ENCODE measurements at regions not wholly inside any gene's neighbourhood (a gene's known extent, or its start where the extent isn't known, plus 50 kb on each side); places are given as distances from the start of the nearest gene placed in this dataset.

GRCh38 chr10:1944487-1944886 is 207.2 kb upstream of the ADARB2 start:
- no peak overlapping the region for H3K14ac ChIP-seq (replicated peaks; ENCODE audit: low read depth, low read length)
- no peak for DNase-seq
- no peak overlapping the region for H4K91ac ChIP-seq (ENCODE audit: insufficient read depth, low read depth, low read length)
- H3K27ac ChIP-seq (ENCODE audit: insufficient read depth, low read length), result no peak overlapping the region
- in situ Hi-C loops (cut with MboI; ENCODE audit: low sequenced_read_pairs) (no loop called here), dilution Hi-C loops (cut with HindIII; ENCODE audit: low sequenced_read_pairs, unreplicated experiment) (no loop called here), intact Hi-C loops (cut with micrococcal nuclease) (no loop called here)
- H3K27me3 ChIP-seq (ENCODE audit: control insufficient read depth, insufficient read depth, low read length), result no peaks in the 10 kb centered on the region
- no peaks in the 10 kb centered on the region for H4K20me1 ChIP-seq (ENCODE audit: insufficient read depth, low read length)
- H3K9ac ChIP-seq (ENCODE audit: low read depth, low read length), result no peak overlapping the region
- H3K4me2 ChIP-seq (ENCODE audit: low read depth, low read length), result no peak overlapping the region
- no peak overlapping the region for H2BK15ac ChIP-seq (ENCODE audit: low read depth, low read length)
- H3K9me1 ChIP-seq (ENCODE audit: insufficient read depth, low read length), result no peaks in the 10 kb centered on the region
- no TSS peak for BruUV-seq (replicated peaks)
- peaks cover 18% of the 10 kb centered on the region for H3K9me3 ChIP-seq (ENCODE audit: control insufficient read depth, insufficient read depth, low read length)
- H3K56ac ChIP-seq (ENCODE audit: extremely low read depth, insufficient read depth, low read length), result no peak overlapping the region
- peak overlapping the region; percentile 49 for H2AFZ ChIP-seq (replicated peaks; ENCODE audit: low read length, poor library complexity)
- no peak overlapping the region for H4K5ac ChIP-seq (ENCODE audit: low read depth, low read length)
- ATAC-seq (ENCODE audit: low read depth), result no peak
- H3K23ac ChIP-seq (ENCODE audit: low read depth, low read length), result no peak overlapping the region
- H3K79me1 ChIP-seq (ENCODE audit: low read depth in 1 of 2, low read length in 2 of 2), result no peaks in the 10 kb centered on the region
- WGBS, 2 experiments (ENCODE audit: extremely low coverage in 2 of 2, insufficient read length in 1 of 2), result 74% methylated on average over 8 of the region's 11 CpGs; no CpG with 5 or more reads in 1 of the 2 experiments
- H2BK5ac ChIP-seq (ENCODE audit: low read depth, low read length, poor library complexity, severe bottlenecking), result no peak overlapping the region
- no peak overlapping the region for H3K4me3 ChIP-seq (ENCODE audit: insufficient read depth, low read depth, low read length)
- no peaks in the 10 kb centered on the region for H3K36me3 ChIP-seq (ENCODE audit: control insufficient read depth, insufficient read depth, low read length)
- no peak overlapping the region for H2AK5ac ChIP-seq (ENCODE audit: low read depth, low read length)
- no peak overlapping the region for H4K8ac ChIP-seq (ENCODE audit: low read depth in 2 of 2, low read length in 2 of 2)
- ChIA-PET CTCF (no interaction called here), POLR2A (ENCODE audit: unreplicated experiment) (no interaction called here)
- no peak for TF ChIP-seq MAZ (IDR thresholded peaks at IDR 0.05; ENCODE audit: borderline replicate concordance, low read depth, low read length)
- no peak for TF ChIP-seq BHLHE40 (IDR thresholded peaks at IDR 0.05; ENCODE audit: low read depth, low read length)
- TF ChIP-seq POLR2A (IDR thresholded peaks at IDR 0.05; ENCODE audit: low read depth, low read length), result no peak
- no peak for TF ChIP-seq SMC3 (IDR thresholded peaks at IDR 0.05; ENCODE audit: low read depth, low read length)
- TF ChIP-seq CHD1 (IDR thresholded peaks at IDR 0.05; ENCODE audit: low read depth, low read length), result no peak
- no peak for TF ChIP-seq MXI1 (IDR thresholded peaks at IDR 0.05; ENCODE audit: borderline replicate concordance, low read depth, low read length)
- TF ChIP-seq CEBPB (IDR thresholded peaks at IDR 0.05; ENCODE audit: low read depth, low read length), result no peak
- TF ChIP-seq RFX5 (IDR thresholded peaks at IDR 0.05; ENCODE audit: low read depth, low read length), result no peak
- H2BK20ac ChIP-seq (ENCODE audit: low read depth, low read length), result no peak overlapping the region
- H3K4ac ChIP-seq (ENCODE audit: low read depth, low read length), result no peak overlapping the region
- no peaks in the 10 kb centered on the region for H3K4me1 ChIP-seq (ENCODE audit: control insufficient read depth, insufficient read depth, low read length)
- no peak overlapping the region for H2AK9ac ChIP-seq (replicated peaks; ENCODE audit: low read depth, low read length, poor library complexity)
- no peak overlapping the region for H2BK120ac ChIP-seq (ENCODE audit: low read depth, low read length)
- no peak overlapping the region for H3K18ac ChIP-seq (ENCODE audit: low read depth, low read length)
